Activated gamma-delta T cell treated with anti-CD3 and anti-CD28 coated beads, Interleukin-2, amount 50 U/mL, for 16 hours (primary cell): ENCODE measurements at regions not wholly inside any gene's neighbourhood (a gene's known extent, or its start where the extent isn't known, plus 50 kb on each side); places are given as distances from the start of the nearest gene placed in this dataset.
"Not testable (repeated sequence)": the region's sequence is repeated elsewhere in the genome, so short reads cannot be mapped to it uniquely, and the experiment has no call there.

ENCODE experiments used
- DNase-seq: peaks from one replicate; pipeline ENCODE4 v3.0.0-alpha.2; 2020; ENCODE audit warnings: low read depth

DNA sequence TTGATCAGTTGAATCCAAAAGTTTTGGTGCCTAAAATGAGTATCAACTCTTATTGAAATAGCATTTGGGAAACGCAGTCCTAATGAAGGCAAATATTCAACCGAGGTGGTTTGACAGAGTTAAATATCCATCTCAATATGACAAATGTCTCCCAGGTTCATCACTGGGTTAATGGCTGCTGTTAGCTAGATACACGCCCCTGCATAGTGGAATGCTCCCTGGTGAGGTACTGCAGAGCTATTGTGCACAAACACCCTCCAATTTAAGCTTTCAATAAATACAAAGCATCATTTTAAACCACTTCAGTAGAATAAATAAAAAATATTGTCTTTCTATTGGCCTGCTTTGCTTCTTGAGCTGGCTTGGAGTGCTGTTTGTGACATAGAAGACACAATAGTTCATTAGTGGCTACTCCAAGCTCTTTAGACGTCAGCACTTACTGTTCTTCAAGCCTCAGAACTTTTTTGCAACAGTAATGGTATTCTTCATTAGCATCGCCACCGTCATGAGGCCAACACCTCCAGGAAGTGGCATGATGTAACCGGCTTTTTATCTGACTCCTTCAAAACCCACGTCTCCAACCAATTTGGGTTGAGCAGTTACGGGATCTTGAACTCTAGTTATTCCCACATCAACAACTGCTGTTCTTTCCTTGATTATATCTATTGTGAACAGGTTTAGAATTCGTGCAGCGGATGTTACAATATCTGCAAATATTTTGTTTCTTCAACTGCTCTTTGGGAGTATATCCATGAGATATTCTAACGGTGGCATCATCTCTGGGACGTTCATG, 1159.6 kb upstream of the EPHA6 start:
- DNase-seq: no peak

DNA sequence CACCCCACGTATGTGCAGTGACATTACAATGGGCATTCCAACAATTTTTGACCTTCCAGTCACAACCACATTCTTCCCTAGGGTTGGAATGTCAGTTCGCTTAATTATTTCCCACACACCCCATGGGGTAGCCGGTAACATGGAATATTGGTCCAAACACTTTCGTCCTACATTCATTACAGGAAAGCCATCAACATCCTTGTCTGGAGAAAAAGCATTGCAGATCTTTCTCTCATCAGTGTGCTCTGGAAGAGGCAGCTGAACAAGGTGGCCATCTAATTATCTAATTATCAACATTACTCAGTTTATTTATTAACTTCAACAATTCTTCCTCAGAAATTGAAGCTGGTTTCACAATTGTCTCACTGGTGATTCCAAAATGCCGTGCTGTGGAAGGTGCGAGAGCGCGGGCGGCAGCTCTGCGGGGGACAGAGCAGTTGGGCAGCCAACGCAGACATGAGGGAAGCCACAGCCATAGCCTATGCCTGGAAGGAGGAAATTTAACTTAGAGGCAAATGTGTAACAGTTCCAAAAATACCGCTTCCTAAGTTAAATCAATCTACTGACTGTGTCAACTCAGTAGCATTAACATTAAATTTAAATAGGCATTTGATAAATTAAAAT, 1158.9 kb upstream of the EPHA6 start:
- DNase-seq: no peak

DNA sequence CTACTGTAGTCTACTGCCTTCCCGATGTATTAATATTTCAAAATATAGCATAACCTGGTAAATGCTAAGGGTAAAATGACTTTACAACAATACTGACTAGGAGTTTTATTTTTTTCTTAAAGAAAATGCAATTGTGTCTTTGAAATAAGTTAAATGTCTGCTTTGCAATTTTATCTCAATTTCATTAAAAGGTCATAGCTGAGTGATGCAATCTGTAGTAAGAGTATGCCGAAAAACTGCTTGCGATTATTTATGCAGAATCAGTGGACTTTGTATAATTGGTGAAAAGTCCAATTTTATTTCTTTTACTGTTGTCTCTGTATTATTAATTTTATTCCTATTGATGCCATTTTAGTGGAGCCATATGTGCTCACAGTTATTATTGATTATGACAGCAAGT, 1143.6 kb upstream of the EPHA6 start:
- no peak for DNase-seq

- no peak for DNase-seq
These were observed 1141.2 kb upstream of the EPHA6 start for GRCh38 chr3:95673215-95673614.

DNA sequence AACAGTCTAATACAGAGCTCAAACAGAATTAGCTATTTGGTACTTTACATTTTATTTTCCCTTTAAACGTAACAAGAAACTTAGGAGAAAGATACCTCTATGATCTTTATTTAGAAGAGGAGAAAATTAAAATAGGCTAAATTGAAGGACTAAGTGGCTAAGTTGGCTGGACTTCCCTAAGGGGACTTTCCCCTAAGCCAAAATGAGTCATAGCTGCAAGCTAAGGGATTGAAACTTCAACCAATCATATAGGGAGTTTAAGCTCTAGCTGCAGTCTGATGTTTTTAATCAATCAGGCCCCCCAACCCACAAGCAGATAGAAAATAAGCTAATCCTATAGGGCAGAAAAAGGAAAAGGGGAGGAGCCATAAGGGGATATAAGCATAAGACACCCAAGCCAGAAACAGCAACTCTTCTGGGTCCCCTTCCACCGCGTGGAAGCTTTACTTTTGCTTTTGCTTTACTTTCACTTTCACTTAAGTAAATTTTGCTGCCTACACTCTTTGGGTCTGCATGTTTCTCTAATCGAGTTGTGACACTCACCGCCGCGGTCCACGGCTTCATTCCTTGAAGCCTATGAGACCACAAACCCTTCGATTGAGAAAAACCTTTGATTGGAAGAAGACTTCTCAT, 1108.5 kb upstream of the EPHA6 start:
- no peak for DNase-seq

GRCh38 chr3:95707268-95707667, 1107.1 kb upstream of the EPHA6 start:
- no peak for DNase-seq

DNA sequence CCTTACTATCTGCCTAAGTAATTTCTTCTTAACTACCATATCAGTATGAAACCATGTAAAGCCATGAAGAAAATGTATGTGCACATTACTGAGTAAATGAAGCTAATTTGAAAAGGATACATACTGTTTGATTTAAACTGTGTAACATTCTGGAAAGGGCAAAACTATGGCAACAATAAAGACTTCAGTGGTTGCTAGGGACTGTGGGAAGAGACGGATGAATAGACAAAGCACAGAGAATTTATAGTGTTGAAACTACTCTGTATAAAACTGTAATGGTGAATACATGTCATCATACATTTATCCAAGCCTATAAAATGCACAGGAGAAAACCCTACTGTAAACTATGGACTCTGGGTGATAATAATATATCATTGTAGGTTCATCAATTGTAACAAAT, 1103.7 kb upstream of the EPHA6 start:
- no peak for DNase-seq

DNA sequence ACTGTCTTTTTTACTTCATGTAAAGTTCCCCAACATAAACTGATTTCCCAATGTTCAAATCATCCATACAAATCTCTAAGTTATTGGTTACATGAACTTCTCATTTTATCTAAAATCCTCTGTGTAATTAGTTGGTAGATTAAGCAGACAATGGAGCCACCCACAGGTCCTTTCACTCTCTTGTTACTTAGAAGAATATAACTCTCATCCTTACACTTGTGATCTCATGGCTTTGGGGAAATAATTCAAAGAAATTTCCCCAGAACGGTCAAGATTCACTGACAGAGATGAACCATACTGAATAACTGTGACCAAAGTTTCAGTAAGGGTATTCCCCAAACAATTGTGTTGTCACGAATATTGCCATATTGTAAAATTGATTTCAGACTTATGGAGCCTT, 1102.6 kb upstream of the EPHA6 start:
- DNase-seq: no peak

DNA sequence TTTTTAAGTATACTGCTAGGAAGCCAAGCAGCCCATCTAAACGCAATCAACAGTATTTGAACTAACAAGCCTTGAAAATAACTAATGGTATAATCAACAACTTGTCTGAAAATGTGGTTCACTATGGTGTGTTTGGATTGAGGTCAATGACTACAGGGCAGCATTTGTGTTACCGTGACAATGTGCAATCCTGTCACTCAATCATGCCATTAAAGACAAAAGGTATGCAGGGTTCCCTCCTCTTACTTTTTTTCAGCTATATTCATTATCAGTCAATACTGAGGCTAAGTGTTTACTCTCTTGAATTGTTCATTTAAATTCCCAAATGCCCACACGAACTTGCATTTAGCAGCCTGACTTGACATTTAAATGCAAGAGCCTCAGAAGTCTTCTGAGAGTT, 1099.3 kb upstream of the EPHA6 start:
- no peak for DNase-seq

DNA sequence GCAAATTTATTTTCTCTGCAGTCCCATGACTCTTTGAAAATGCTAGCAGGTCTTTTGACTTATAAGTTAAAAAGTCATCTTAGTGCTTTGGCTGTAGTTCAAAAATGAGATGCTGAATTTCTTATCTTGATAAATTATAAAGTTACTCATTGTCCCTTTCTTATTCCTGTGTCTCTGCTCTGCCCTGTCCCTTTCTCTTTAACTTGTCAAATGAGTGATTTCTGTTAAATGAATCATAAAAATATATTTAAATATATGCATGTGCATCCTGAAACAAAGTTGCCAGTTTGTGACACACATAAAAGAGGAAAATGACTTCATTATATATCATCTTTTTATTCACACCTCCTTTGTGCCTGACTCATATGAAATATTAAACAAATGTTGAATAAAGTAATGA, 1097.3 kb upstream of the EPHA6 start:
- DNase-seq: no peak

DNA sequence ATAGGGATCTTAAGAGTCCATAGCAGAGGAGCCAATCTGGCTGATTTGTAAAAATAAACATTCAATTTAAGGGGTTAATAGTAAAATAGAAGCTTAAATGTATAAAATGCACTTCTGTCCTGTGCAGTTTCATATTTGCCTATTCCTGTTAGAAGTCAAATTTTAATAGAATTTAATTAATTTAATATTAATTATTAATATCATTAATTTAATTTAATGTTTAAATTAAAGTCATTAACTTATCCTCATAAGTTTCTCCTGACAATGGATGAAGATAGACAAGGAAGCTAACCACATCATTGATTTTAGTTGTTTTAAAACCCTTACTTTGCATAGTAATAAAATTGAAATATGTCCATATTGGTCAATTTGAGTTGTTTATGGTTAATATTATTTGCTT, 1096.2 kb upstream of the EPHA6 start:
- DNase-seq: no peak

DNA sequence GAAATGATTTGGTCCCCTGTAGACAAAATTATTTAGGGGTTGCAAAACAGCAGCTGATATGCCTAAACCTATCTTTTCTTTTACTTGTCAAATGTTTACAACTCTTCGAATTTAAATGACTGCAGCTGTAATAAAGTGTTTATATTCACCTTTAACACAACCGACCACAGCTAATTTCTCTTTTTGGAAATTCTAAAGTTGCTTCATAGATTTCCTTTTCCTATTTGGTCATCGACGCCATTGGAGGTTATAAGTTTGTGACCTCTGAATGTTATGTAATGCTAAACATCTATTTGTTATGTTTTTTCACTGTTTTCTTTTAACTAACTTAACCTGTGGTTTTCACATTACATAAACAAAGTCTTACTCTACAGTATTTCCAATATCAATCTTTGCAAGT, 1094.9 kb upstream of the EPHA6 start:
- DNase-seq: no peak

- no peak for DNase-seq
These were observed 1092.5 kb upstream of the EPHA6 start for GRCh38 chr3:95721938-95722337.

DNA sequence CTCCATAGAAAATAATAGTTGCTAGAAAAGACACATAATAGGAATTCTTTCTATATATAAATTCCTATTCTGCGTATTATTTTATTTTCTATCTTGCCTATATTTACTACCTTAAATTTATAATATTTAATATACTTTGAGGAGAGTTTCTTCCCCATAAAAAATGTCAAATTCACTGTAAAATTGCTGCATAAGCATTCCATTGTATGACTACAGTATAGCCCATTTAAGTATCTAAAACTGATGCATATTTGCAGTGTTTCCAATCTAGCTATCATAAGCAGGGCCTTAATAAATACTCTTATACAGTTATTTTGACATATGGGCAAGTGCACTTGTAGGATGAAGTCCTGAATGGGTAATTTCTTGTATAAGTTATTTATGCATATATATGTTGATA, 1088.6 kb upstream of the EPHA6 start:
- DNase-seq: no peak

- no peak for DNase-seq
These were observed 1082.6 kb upstream of the EPHA6 start for GRCh38 chr3:95731753-95732152.

- no peak for DNase-seq
These were observed 1081.1 kb upstream of the EPHA6 start for GRCh38 chr3:95733336-95733735.

DNA sequence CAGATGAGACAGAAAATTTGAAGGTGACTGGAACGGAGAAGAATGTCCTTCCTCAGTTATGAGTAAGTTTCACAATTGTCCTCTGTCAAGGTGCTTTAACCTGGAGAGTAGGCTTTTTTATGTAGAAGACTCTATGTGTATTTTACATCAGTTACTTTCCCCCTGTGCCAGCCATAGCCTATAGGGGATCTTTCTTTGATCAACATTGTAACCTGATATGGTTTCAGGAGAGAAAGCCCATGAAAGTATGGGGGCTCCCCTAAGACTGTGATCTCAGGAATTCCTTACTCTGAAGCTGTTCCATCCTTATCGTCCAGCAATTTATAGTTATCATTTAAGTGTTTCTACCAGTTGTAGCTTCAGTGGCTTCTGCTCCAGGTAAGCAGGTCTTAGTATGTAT, 1076.3 kb upstream of the EPHA6 start:
- DNase-seq: no peak

DNA sequence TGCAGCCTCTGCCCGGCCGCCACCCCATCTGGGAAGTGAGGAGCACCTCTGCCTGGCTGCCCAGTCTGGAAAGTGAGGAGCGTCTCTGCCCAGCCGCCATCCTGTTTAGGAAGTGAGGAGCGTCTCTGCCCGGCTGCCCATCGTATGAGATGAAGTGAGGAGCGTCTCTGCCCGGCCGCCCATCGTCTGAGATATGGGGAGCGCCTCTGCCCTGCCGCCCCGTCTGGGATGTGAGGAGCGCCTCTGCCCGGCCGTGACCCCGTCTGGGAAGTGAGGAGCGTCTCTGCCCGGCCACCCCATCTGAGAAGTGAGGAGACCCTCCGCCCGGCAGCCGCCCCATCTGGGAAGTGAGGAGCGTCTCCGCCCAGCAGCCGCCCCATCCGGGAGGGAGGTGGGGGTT, 1069.5 kb upstream of the EPHA6 start:
- not testable (repeated sequence) for DNase-seq

- DNase-seq: no peak
These were observed 1064.3 kb upstream of the EPHA6 start for GRCh38 chr3:95750097-95750496.

DNA sequence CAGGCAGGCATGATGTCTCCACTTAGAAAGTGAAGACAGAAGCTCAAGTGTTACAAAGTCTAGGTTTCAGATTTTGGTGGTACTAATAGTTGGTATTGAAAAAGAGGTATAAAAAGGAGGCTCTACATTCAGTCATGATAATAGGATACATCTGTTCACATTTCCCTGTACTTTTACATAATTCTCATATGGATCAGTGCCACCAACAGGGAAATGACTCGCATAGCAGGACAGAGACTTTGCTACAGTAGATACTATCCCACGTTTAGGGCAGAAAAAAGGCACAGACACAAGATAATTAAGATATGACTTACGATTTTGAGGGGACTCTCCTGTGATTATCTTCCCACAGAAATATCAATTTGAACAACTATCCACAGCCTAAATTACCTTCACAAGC, 1062.9 kb upstream of the EPHA6 start:
- no peak for DNase-seq

GRCh38 chr3:95752199-95752598, 1062.2 kb upstream of the EPHA6 start:
- DNase-seq: no peak

DNA sequence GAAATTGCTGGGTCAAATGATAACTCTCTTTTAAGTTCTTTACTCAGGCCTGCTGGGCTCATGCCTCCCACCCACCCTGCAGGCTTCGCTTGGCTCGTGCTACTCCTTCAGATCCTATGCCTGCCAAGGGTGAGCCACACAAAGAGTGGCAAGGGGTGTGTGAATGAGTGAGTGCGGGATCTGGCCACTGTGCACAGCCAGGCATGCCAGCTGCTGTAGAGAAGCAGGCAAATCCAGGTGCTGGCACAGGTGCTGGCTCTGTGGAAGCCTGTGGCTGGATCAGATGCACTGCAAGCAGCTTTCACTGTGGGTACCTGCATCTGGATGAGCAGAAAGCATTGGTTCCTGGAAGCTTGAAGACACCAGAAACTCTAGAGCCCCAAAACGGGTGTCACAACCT, 1055.7 kb upstream of the EPHA6 start:
- DNase-seq: no peak

- DNase-seq: no peak
These were observed 1054.6 kb upstream of the EPHA6 start for GRCh38 chr3:95759614-95760301.
